H54 (cell line): ENCODE measurements at regions not wholly inside any gene's neighbourhood (a gene's known extent, or its start where the extent isn't known, plus 50 kb on each side); places are given as distances from the start of the nearest gene placed in this dataset.
"Not testable (repeated sequence)": the region's sequence is repeated elsewhere in the genome, so short reads cannot be mapped to it uniquely, and the experiment has no call there.

Source experiments
- DNase-seq: peaks from one replicate; pipeline ENCODE4 v3.0.0; 2011; ENCODE audit warnings: low spot score, mixed read lengths; ENCODE audit not compliant: insufficient read length
- FAIRE-seq: peaks from 3 replicates; lab custom pipeline; 2011; peaks lifted over from hg19 to GRCh38; lab: Jason Lieb, UNC
- POLR2A ChIP-seq: IDR thresholded peaks from 2 replicates; pipeline ENCODE4 v1.6.1; 2011; ENCODE audit warnings: low read depth, mild to moderate bottlenecking, low read length

GRCh38 chr14:53621433-53621832, 335.2 kb downstream of the BMP4 start:
- DNase-seq: no peak
- no peak for FAIRE-seq
- TF ChIP-seq POLR2A: no peak

GRCh38 chr14:53620890-53621289, 335.7 kb downstream of the BMP4 start:
- no peak for FAIRE-seq
- TF ChIP-seq POLR2A: no peak
- DNase-seq: no peak

- DNase-seq (no peak), FAIRE-seq (no peak)
- TF ChIP-seq POLR2A: no peak
Observed at GRCh38 chr14:53620317-53620716, 336.3 kb downstream of the BMP4 start.

- TF ChIP-seq POLR2A: no peak
- no peak for DNase-seq
- FAIRE-seq: no peak
Observed at GRCh38 chr14:53619691-53620231, 336.9 kb downstream of the BMP4 start.

- not testable (repeated sequence) for FAIRE-seq, DNase-seq
Observed at GRCh38 chr14:53616536-53616935, 340.1 kb downstream of the BMP4 start.

- DNase-seq: no peak
- no peak for FAIRE-seq
- no peak for TF ChIP-seq POLR2A
Observed at GRCh38 chr14:53615252-53615651, 341.4 kb downstream of the BMP4 start.

- FAIRE-seq (peak; percentile 81), DNase-seq (peak; percentile 30)
- TF ChIP-seq POLR2A: no peak
Observed at GRCh38 chr14:53613404-53614253, 343.0 kb downstream of the BMP4 start.

- TF ChIP-seq POLR2A: no peak
- FAIRE-seq: no peak
Observed at GRCh38 chr14:53610947-53611346, 345.7 kb downstream of the BMP4 start.

GRCh38 chr14:53609009-53609408, 347.6 kb downstream of the BMP4 start:
- FAIRE-seq (no peak), DNase-seq (no peak)
- no peak for TF ChIP-seq POLR2A

More at GRCh38 chr14:53610947-53611346, 345.7 kb downstream of the BMP4 start:
- no peak for DNase-seq

GRCh38 chr14:53608369-53608768, 348.3 kb downstream of the BMP4 start:
- no peak for TF ChIP-seq POLR2A
- DNase-seq: peak; percentile 27
- peak; percentile 62 for FAIRE-seq

GRCh38 chr14:53606203-53606602, 350.4 kb downstream of the BMP4 start:
- DNase-seq (no peak), FAIRE-seq (no peak)
- no peak for TF ChIP-seq POLR2A

- DNase-seq (no peak), FAIRE-seq (no peak)
- TF ChIP-seq POLR2A: no peak
Observed at GRCh38 chr14:53605562-53605961, 351.1 kb downstream of the BMP4 start.

- DNase-seq: no peak
- FAIRE-seq: no peak
- no peak for TF ChIP-seq POLR2A
Observed at GRCh38 chr14:53603994-53604393, 352.6 kb downstream of the BMP4 start.

GRCh38 chr14:53601409-53601808, 355.2 kb downstream of the BMP4 start:
- FAIRE-seq (no peak), DNase-seq (no peak)
- TF ChIP-seq POLR2A: no peak
